ENCODE measurements at regions not wholly inside any gene's neighbourhood (a gene's known extent, or its start where the extent isn't known, plus 50 kb on each side); places are given as distances from the start of the nearest gene placed in this dataset.

- Mint-ChIP-seq H3K36me3 (no peaks in the 10 kb centered on the region), H3K27me3 (no peaks in the 10 kb centered on the region), H3K4me3 (no peak overlapping the region), H3K9me3 (no peaks in the 10 kb centered on the region), H3K4me1 (no peaks in the 10 kb centered on the region), H3K27ac (no peak overlapping the region)
- no peak for DNase-seq
Observed at GRCh38 chr18:46289931-46290330, 185.7 kb downstream of the HAUS1 start.

GRCh38 chr18:46290440-46291020 is 186.3 kb downstream of the HAUS1 start:
- no peaks in the 10 kb centered on the region for H3K27me3 Mint-ChIP-seq
- H3K4me3 Mint-ChIP-seq, result no peak overlapping the region
- no peaks in the 10 kb centered on the region for H3K9me3 Mint-ChIP-seq
- H3K27ac Mint-ChIP-seq, result no peak overlapping the region
- no peak for DNase-seq
- H3K4me1 Mint-ChIP-seq, result no peaks in the 10 kb centered on the region
- H3K36me3 Mint-ChIP-seq, result no peaks in the 10 kb centered on the region

- H3K36me3 Mint-ChIP-seq, result no peaks in the 10 kb centered on the region
- H3K4me3 Mint-ChIP-seq, result no peak overlapping the region
- no peak overlapping the region for H3K27ac Mint-ChIP-seq
- no peak for DNase-seq
- H3K4me1 Mint-ChIP-seq, result no peaks in the 10 kb centered on the region
- H3K27me3 Mint-ChIP-seq, result no peaks in the 10 kb centered on the region
- H3K9me3 Mint-ChIP-seq, result no peaks in the 10 kb centered on the region
Observed at GRCh38 chr18:46291149-46291548, 187.0 kb downstream of the HAUS1 start.

- H3K36me3 Mint-ChIP-seq, result no peaks in the 10 kb centered on the region
- no peak for DNase-seq
- no peaks in the 10 kb centered on the region for H3K9me3 Mint-ChIP-seq
- H3K4me1 Mint-ChIP-seq, result peaks cover 7% of the 10 kb centered on the region
- no peak overlapping the region for H3K27ac Mint-ChIP-seq
- H3K27me3 Mint-ChIP-seq, result no peaks in the 10 kb centered on the region
- no peak overlapping the region for H3K4me3 Mint-ChIP-seq
Observed at GRCh38 chr18:46293742-46294181, 189.6 kb downstream of the HAUS1 start.

- no peak overlapping the region for H3K27ac Mint-ChIP-seq
- H3K4me1 Mint-ChIP-seq, result peaks cover 7% of the 10 kb centered on the region
- H3K27me3 Mint-ChIP-seq, result no peaks in the 10 kb centered on the region
- DNase-seq, result no peak
- no peak overlapping the region for H3K4me3 Mint-ChIP-seq
- H3K36me3 Mint-ChIP-seq, result no peaks in the 10 kb centered on the region
- no peaks in the 10 kb centered on the region for H3K9me3 Mint-ChIP-seq
Observed at GRCh38 chr18:46294318-46294717, 190.1 kb downstream of the HAUS1 start.

GRCh38 chr18:46294751-46295150 is 190.6 kb downstream of the HAUS1 start:
- DNase-seq, result no peak
- H3K4me3 Mint-ChIP-seq, result no peak overlapping the region
- H3K36me3 Mint-ChIP-seq, result no peaks in the 10 kb centered on the region
- H3K4me1 Mint-ChIP-seq, result peaks cover 7% of the 10 kb centered on the region
- no peak overlapping the region for H3K27ac Mint-ChIP-seq
- no peaks in the 10 kb centered on the region for H3K27me3 Mint-ChIP-seq
- H3K9me3 Mint-ChIP-seq, result no peaks in the 10 kb centered on the region

GRCh38 chr18:46295416-46295815 is 191.2 kb downstream of the HAUS1 start:
- H3K4me1 Mint-ChIP-seq, result peaks cover 7% of the 10 kb centered on the region
- no peaks in the 10 kb centered on the region for H3K36me3 Mint-ChIP-seq
- no peaks in the 10 kb centered on the region for H3K9me3 Mint-ChIP-seq
- no peak for DNase-seq
- H3K27me3 Mint-ChIP-seq, result no peaks in the 10 kb centered on the region
- H3K4me3 Mint-ChIP-seq, result no peak overlapping the region
- H3K27ac Mint-ChIP-seq, result no peak overlapping the region

GRCh38 chr18:46296656-46297055 is 192.5 kb downstream of the HAUS1 start:
- H3K4me3 Mint-ChIP-seq, result no peak overlapping the region
- no peaks in the 10 kb centered on the region for H3K27me3 Mint-ChIP-seq
- H3K36me3 Mint-ChIP-seq, result no peaks in the 10 kb centered on the region
- no peaks in the 10 kb centered on the region for H3K9me3 Mint-ChIP-seq
- H3K27ac Mint-ChIP-seq, result no peak overlapping the region
- H3K4me1 Mint-ChIP-seq, result peaks cover 7% of the 10 kb centered on the region
- DNase-seq, result no peak

GRCh38 chr18:46297124-46297523 is 192.9 kb downstream of the HAUS1 start:
- Mint-ChIP-seq H3K27ac (no peak overlapping the region), H3K36me3 (no peaks in the 10 kb centered on the region), H3K4me1 (peaks cover 7% of the 10 kb centered on the region), H3K27me3 (no peaks in the 10 kb centered on the region), H3K4me3 (no peak overlapping the region), H3K9me3 (no peaks in the 10 kb centered on the region)
- DNase-seq, result no peak

GRCh38 chr18:46297621-46298020 is 193.4 kb downstream of the HAUS1 start:
- Mint-ChIP-seq H3K27me3 (peaks cover 4% of the 10 kb centered on the region), H3K4me1 (peaks cover 7% of the 10 kb centered on the region), H3K4me3 (no peak overlapping the region), H3K9me3 (no peaks in the 10 kb centered on the region), H3K27ac (no peak overlapping the region), H3K36me3 (no peaks in the 10 kb centered on the region)
- DNase-seq, result peak; percentile 41

- no peak overlapping the region for H3K27ac Mint-ChIP-seq
- H3K4me1 Mint-ChIP-seq, result peaks cover 9% of the 10 kb centered on the region
- H3K27me3 Mint-ChIP-seq, result peaks cover 10% of the 10 kb centered on the region
- H3K36me3 Mint-ChIP-seq, result no peaks in the 10 kb centered on the region
- H3K9me3 Mint-ChIP-seq, result no peaks in the 10 kb centered on the region
- DNase-seq, result no peak
- H3K4me3 Mint-ChIP-seq, result no peak overlapping the region
Observed at GRCh38 chr18:46298511-46298910, 194.3 kb downstream of the HAUS1 start.

- Mint-ChIP-seq H3K27me3 (peaks cover 10% of the 10 kb centered on the region), H3K4me1 (peaks cover 9% of the 10 kb centered on the region), H3K27ac (no peak overlapping the region), H3K9me3 (no peaks in the 10 kb centered on the region), H3K4me3 (no peak overlapping the region), H3K36me3 (no peaks in the 10 kb centered on the region)
- DNase-seq, result no peak
Observed at GRCh38 chr18:46299465-46300008, 195.4 kb downstream of the HAUS1 start.

- Mint-ChIP-seq H3K36me3 (no peaks in the 10 kb centered on the region), H3K4me3 (no peak overlapping the region), H3K27me3 (peaks cover 11% of the 10 kb centered on the region), H3K27ac (no peak overlapping the region), H3K4me1 (peaks cover 9% of the 10 kb centered on the region), H3K9me3 (no peaks in the 10 kb centered on the region)
- no peak for DNase-seq
Observed at GRCh38 chr18:46301081-46301480, 196.9 kb downstream of the HAUS1 start.

GRCh38 chr18:46301571-46301970 is 197.4 kb downstream of the HAUS1 start:
- Mint-ChIP-seq H3K27ac (no peak overlapping the region), H3K27me3 (peaks cover 14% of the 10 kb centered on the region), H3K4me3 (no peak overlapping the region), H3K9me3 (peaks cover 3% of the 10 kb centered on the region), H3K36me3 (no peaks in the 10 kb centered on the region), H3K4me1 (peaks cover 9% of the 10 kb centered on the region)
- DNase-seq, result no peak

- DNase-seq, result no peak
- Mint-ChIP-seq H3K36me3 (no peaks in the 10 kb centered on the region), H3K4me3 (no peak overlapping the region), H3K9me3 (peaks cover 10% of the 10 kb centered on the region), H3K4me1 (peaks cover 6% of the 10 kb centered on the region), H3K27me3 (peaks cover 14% of the 10 kb centered on the region), H3K27ac (no peak overlapping the region)
Observed at GRCh38 chr18:46302528-46303485, 198.6 kb downstream of the HAUS1 start.
